ENCODE measurements at regions not wholly inside any gene's neighbourhood (a gene's known extent, or its start where the extent isn't known, plus 50 kb on each side); places are given as distances from the start of the nearest gene placed in this dataset.

DNA sequence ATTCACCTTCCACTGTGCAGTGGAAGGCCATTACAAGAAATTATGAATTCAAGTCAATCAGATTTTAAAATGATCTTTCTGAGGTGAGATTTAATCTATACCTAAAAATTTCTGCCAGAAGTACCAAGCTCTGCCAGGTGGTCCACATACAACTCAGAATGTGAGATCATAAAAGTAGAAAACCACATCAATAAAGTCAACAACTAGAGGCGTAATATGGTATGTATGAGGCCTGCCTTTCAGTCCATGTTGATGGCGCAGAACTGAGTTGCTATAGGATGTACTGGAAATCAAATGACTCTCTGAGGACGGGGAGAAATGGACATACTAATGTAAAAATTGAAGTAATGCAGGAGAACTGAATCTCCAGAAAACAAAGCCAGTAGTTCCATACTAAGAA, 163.8 kb upstream of the FBXL4 start:
- TF ChIP-seq EZH2 (IDR thresholded peaks at IDR 0.05; ENCODE audit: borderline replicate concordance, low read length), result no peak
- TF ChIP-seq, protein P1, sequence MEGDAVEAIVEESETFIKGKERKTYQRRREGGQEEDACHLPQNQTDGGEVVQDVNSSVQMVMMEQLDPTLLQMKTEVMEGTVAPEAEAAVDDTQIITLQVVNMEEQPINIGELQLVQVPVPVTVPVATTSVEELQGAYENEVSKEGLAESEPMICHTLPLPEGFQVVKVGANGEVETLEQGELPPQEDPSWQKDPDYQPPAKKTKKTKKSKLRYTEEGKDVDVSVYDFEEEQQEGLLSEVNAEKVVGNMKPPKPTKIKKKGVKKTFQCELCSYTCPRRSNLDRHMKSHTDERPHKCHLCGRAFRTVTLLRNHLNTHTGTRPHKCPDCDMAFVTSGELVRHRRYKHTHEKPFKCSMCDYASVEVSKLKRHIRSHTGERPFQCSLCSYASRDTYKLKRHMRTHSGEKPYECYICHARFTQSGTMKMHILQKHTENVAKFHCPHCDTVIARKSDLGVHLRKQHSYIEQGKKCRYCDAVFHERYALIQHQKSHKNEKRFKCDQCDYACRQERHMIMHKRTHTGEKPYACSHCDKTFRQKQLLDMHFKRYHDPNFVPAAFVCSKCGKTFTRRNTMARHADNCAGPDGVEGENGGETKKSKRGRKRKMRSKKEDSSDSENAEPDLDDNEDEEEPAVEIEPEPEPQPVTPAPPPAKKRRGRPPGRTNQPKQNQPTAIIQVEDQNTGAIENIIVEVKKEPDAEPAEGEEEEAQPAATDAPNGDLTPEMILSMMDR (conservative IDR thresholded peaks at IDR 0.05 in 1 of 2, IDR thresholded peaks at IDR 0.05 in 1 of 2; ENCODE audit: extremely low read depth in 1 of 2, insufficient read depth in 1 of 2, low read depth in 1 of 2, low read length in 2 of 2), result no peak
